Kidney epithelial cell (primary cell): ENCODE measurements at regions not wholly inside any gene's neighbourhood (a gene's known extent, or its start where the extent isn't known, plus 50 kb on each side); places are given as distances from the start of the nearest gene placed in this dataset.
"Not testable (repeated sequence)": the region's sequence is repeated elsewhere in the genome, so short reads cannot be mapped to it uniquely, and the experiment has no call there.

Source experiments
- DNase-seq: peaks from one replicate; pipeline ENCODE4 v3.0.0-alpha.2; 2010; ENCODE audit warnings: low read depth
- H3K27me3 ChIP-seq: 2 replicates; pipeline ENCODE4 v1.6.0; 2011; ENCODE audit warnings: low read length; ENCODE audit not compliant: control insufficient read depth, insufficient read depth
- H3K36me3 ChIP-seq: 2 replicates; pipeline ENCODE4 v1.5.1; 2011; ENCODE audit warnings: low read length; ENCODE audit not compliant: control insufficient read depth, insufficient read depth
- H3K4me3 ChIP-seq: 2 replicates; pipeline ENCODE4 v1.5.1; 2011; ENCODE audit warnings: low read depth, mild to moderate bottlenecking, control low read depth, low read length
- TF ChIP-seq, protein P1 (sequence below): IDR thresholded peaks from 2 replicates; pipeline ENCODE4 v1.5.1; 2011; ENCODE audit warnings: mild to moderate bottlenecking, moderate library complexity, low read length, control low read depth, inconsistent platforms; ENCODE audit not compliant: insufficient read depth, poor library complexity, severe bottlenecking

- DNase-seq, result no peak
- TF ChIP-seq, protein P1, sequence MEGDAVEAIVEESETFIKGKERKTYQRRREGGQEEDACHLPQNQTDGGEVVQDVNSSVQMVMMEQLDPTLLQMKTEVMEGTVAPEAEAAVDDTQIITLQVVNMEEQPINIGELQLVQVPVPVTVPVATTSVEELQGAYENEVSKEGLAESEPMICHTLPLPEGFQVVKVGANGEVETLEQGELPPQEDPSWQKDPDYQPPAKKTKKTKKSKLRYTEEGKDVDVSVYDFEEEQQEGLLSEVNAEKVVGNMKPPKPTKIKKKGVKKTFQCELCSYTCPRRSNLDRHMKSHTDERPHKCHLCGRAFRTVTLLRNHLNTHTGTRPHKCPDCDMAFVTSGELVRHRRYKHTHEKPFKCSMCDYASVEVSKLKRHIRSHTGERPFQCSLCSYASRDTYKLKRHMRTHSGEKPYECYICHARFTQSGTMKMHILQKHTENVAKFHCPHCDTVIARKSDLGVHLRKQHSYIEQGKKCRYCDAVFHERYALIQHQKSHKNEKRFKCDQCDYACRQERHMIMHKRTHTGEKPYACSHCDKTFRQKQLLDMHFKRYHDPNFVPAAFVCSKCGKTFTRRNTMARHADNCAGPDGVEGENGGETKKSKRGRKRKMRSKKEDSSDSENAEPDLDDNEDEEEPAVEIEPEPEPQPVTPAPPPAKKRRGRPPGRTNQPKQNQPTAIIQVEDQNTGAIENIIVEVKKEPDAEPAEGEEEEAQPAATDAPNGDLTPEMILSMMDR, result no peak
- no peaks in the 10 kb centered on the region for H3K27me3 ChIP-seq
- no peak overlapping the region for H3K4me3 ChIP-seq
- no peaks in the 10 kb centered on the region for H3K36me3 ChIP-seq
Observed at GRCh38 chr17:54439816-54440215, 460.8 kb upstream of the TOM1L1 start.

DNA sequence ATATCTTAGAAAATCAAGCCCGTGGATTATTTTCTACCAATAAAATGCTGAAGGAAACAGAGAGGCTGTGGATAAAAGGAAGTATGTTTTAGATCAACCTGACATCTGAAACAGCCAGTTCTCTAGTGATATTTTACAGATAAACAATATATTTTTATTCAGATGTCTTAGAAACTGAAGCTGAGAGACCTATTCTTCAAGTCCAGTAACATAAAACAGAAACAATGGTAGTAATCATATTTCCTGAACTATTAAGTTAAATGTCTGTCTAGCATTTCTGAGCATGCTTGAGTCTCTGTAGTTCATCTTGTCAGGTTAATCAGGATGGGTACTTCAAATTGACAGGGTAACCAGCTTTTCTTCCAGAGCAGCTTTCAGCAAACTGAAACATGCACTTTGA, 449.6 kb upstream of the TOM1L1 start:
- no peak for DNase-seq
- Histone ChIP-seq H3K27me3 (no peaks in the 10 kb centered on the region), H3K36me3 (no peaks in the 10 kb centered on the region), H3K4me3 (no peak overlapping the region)
- TF ChIP-seq, protein P1, result no peak

- DNase-seq, result no peak
- no peak overlapping the region for H3K4me3 ChIP-seq
- H3K36me3 ChIP-seq, result no peaks in the 10 kb centered on the region
- no peaks in the 10 kb centered on the region for H3K27me3 ChIP-seq
- TF ChIP-seq, protein P1, result no peak
Observed at GRCh38 chr17:54452666-54453348, 447.8 kb upstream of the TOM1L1 start.

DNA sequence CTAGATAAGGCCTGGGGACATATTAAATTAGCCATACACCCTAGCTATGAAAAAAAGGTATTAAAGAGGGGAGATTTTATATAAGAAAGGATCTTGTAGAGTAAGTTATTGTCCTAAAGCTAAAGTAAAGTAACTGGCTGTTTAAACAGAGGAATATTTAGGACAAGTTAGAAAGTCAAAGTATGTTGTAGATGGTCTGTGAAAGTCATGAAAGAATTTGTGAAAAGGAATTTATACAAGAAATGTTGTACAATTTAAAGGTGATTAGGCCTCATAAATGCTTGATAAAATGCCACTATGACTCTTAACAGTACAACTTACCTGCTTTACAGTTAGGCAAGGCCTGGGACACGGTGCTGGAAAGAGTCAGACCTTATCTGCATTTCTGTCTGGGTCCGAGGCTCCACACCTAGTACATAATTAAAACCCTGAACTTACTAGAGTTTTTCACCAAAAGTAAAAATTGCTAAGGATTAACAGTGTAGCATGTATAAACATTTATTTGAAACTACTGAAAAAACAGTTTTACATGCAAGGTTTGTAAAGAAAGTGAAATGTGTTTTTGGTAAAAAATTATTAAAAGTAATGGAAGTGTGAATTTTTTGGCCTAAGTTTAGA, 445.3 kb upstream of the TOM1L1 start:
- H3K36me3 ChIP-seq, result no peaks in the 10 kb centered on the region
- H3K27me3 ChIP-seq, result no peaks in the 10 kb centered on the region
- TF ChIP-seq, protein P1, result no peak
- no peak overlapping the region for H3K4me3 ChIP-seq
- DNase-seq, result no peak

DNA sequence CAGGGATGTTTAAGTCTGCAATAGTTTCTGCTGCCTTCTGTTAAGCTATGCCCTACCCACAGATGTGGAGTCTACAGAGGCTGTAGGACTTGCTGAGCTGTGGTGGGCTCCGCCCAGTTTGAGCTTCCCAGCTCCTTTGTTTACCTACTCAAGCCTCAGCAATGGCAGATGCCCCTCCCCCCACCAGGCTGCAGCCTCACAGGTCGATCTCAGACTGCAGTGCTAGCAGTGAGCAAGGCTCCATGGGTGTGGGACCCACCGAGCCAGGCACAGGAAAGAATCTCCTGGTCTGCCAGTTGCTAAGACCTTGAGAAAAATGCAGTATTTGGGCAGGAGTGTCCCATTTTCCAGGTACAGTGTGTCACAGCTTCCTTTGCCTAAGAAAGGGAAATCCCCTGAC, 435.2 kb upstream of the TOM1L1 start:
- H3K27me3 ChIP-seq, H3K4me3 ChIP-seq, DNase-seq, H3K36me3 ChIP-seq: not testable (repeated sequence)

DNA sequence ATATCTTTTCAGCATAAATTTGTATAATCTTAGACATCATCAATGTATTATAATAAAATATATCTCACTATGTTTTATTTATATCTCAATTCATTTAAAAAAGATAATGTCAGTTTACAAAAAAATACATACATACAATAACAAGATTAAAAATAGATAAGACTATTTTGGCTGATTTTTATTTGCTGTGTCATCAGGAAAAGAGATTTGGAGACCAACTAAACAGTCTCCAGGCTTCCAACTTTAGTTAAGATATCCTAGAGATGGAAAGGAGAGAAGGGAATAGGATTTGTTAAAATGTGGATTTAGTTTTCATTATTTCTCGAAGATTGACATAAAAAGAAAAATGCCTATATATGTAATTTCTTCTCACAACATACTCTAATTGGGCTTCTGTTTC, 433.8 kb upstream of the TOM1L1 start:
- DNase-seq, result no peak
- no peaks in the 10 kb centered on the region for H3K27me3 ChIP-seq
- H3K4me3 ChIP-seq, result no peak overlapping the region
- TF ChIP-seq, protein P1, result no peak
- H3K36me3 ChIP-seq, result no peaks in the 10 kb centered on the region
